ENCODE measurements at regions not wholly inside any gene's neighbourhood (a gene's known extent, or its start where the extent isn't known, plus 50 kb on each side); places are given as distances from the start of the nearest gene placed in this dataset.
A peak's percentile ranks its signal among the peaks of the same experiment; 100 is the strongest.

- Mint-ChIP-seq H3K27ac (no peak overlapping the region), H3K9me3 (no peaks in the 10 kb centered on the region), H3K36me3 (no peaks in the 10 kb centered on the region), H3K4me1 (no peaks in the 10 kb centered on the region), H3K27me3 (peaks cover 6% of the 10 kb centered on the region), H3K4me3 (no peak overlapping the region)
- no peak for ATAC-seq (ENCODE audit: low read depth)
- DNase-seq (ENCODE audit: low spot score in 2 of 2): no peak
Measured at GRCh38 chr3:156620901-156621300, 53.5 kb upstream of the TIPARP start.

DNA sequence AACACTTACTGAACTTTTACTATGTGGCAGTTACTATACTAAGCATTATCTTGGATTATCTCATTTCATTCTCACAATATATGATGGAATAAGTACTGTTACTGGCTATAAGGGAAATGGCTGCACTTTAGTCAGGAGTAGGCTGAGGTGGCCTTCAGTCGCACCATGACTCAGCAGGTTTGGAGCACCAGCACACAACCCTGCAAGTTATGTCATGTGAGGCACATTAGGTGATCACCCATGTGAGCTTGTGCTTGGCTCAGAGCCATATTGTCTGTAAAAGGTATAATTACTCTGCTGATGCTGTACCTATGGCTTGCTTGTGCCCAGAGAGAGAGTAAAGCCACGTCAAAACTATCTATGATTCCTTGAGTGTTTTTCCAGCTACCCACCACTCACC lies 54.1 kb upstream of the TIPARP start:
- ATAC-seq (ENCODE audit: low read depth): no peak
- Mint-ChIP-seq H3K4me1 (no peaks in the 10 kb centered on the region), H3K27me3 (peaks cover 6% of the 10 kb centered on the region), H3K27ac (no peak overlapping the region), H3K36me3 (no peaks in the 10 kb centered on the region), H3K4me3 (no peak overlapping the region), H3K9me3 (no peaks in the 10 kb centered on the region)
- DNase-seq (ENCODE audit: low spot score in 2 of 2): no peak

GRCh38 chr3:156619376-156619775 lies 55.0 kb upstream of the TIPARP start:
- DNase-seq (ENCODE audit: low spot score in 2 of 2): no peak

GRCh38 chr3:156617781-156618180 lies 56.6 kb upstream of the TIPARP start:
- Mint-ChIP-seq H3K4me3 (no peak overlapping the region), H3K36me3 (no peaks in the 10 kb centered on the region), H3K4me1 (peaks cover 2% of the 10 kb centered on the region), H3K27ac (no peak overlapping the region), H3K27me3 (no peaks in the 10 kb centered on the region), H3K9me3 (no peaks in the 10 kb centered on the region)
- DNase-seq (ENCODE audit: low spot score in 2 of 2): no peak
- ATAC-seq (ENCODE audit: low read depth): no peak

More at GRCh38 chr3:156619376-156619775, 55.0 kb upstream of the TIPARP start:
- ATAC-seq (ENCODE audit: low read depth): no peak
- Mint-ChIP-seq H3K4me3 (no peak overlapping the region), H3K27me3 (peaks cover 4% of the 10 kb centered on the region), H3K27ac (no peak overlapping the region), H3K36me3 (no peaks in the 10 kb centered on the region), H3K4me1 (peaks cover 2% of the 10 kb centered on the region), H3K9me3 (no peaks in the 10 kb centered on the region)

DNA sequence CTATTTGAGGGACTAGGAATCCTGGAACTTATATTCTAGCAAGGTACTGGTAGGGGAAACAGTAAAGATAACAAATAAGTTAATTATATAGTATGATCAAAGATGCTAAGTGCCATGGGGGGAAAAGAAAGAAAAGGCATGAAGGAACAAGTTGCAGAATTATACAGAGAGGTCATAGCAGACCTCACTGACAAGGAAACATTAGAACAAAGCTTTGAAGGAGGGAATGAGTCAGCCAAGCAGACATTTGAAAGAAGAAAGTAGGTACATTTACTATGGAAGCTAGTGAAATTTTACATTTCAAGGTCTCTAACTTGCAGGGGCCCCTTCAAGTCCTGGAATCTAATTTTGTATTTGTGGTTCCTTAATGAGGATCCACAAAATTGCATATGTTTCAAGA lies 57.2 kb upstream of the TIPARP start:
- DNase-seq (ENCODE audit: low spot score in 2 of 2) (no peak), ATAC-seq (ENCODE audit: low read depth) (no peak)
- Mint-ChIP-seq H3K27ac (no peak overlapping the region), H3K9me3 (no peaks in the 10 kb centered on the region), H3K36me3 (no peaks in the 10 kb centered on the region), H3K4me3 (no peak overlapping the region), H3K4me1 (peaks cover 2% of the 10 kb centered on the region), H3K27me3 (no peaks in the 10 kb centered on the region)

- ATAC-seq (ENCODE audit: low read depth): no peak
- Mint-ChIP-seq H3K36me3 (no peaks in the 10 kb centered on the region), H3K4me3 (no peak overlapping the region)
Measured at GRCh38 chr3:156615592-156616173, 58.7 kb upstream of the TIPARP start.

DNA sequence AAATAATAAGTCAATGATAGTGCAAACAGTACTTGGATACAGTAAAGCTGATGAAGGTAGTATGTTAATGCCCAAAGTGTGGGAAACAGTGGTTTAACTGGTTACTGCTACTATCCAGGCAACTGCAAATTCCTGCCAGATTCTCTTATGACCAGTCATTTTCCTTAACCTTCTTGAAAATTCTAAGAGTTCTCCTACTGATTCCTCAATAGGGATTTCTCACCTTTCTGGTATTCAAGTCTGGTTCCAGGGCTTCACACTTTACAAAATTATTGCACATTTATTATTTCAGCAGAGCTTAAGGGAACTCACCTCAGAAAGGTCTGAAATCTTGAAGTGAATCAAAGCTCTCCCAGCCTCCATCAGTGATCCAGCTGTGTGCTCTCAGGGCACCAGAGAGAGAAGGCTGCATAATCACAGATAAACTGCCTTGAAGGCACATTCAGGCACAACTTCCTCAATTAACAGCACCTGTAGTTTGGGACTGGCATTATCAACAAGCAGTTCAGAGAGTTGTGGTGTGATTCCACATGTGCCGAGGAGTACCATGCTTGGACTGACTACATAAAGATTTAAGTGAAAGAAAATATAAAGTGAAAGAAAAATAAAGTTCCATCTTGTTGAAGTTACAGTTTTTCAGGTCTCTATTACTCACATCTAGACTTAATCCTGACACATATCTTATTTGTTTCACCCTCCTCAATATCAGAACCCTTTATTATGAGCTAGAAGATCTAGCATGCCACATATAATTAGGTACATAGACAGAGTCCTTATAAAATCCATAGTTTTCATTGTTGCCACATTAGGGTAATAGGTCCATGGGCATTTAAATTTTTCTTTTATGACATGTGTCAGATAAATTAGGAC lies 59.5 kb upstream of the TIPARP start:
- DNase-seq (ENCODE audit: low spot score in 2 of 2) (no peak), ATAC-seq (ENCODE audit: low read depth) (peak; percentile 65)
- Mint-ChIP-seq H3K4me1 (peaks cover 5% of the 10 kb centered on the region), H3K4me3 (no peak overlapping the region), H3K27ac (no peak overlapping the region), H3K36me3 (no peaks in the 10 kb centered on the region), H3K9me3 (no peaks in the 10 kb centered on the region), H3K27me3 (no peaks in the 10 kb centered on the region)

More at GRCh38 chr3:156615592-156616173, 58.7 kb upstream of the TIPARP start:
- Mint-ChIP-seq H3K9me3 (no peaks in the 10 kb centered on the region), H3K27me3 (no peaks in the 10 kb centered on the region), H3K4me1 (peaks cover 5% of the 10 kb centered on the region), H3K27ac (no peak overlapping the region)
- DNase-seq (ENCODE audit: low spot score in 2 of 2): no peak

DNA sequence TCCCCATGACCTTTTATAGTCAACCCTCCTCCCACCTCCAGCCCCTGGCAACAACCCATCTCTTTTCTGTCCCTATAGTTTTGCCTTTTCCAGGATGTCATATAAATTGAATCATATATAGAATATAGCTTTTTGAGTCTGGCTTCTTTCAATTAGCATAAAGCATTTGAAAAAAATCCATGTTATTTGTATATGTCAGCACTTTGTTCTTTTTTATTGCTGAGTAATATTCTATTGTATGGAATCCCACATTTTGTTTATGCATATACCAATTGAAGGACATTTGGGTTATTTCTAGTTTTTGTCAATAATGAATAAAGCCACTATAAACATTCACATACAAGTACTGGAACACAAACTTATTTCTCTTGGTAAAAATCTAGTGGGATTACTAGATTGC lies 58.0 kb upstream of the SSR3 start:
- Mint-ChIP-seq H3K27me3 (no peaks in the 10 kb centered on the region), H3K27ac (no peak overlapping the region), H3K4me3 (no peak overlapping the region), H3K4me1 (peaks cover 5% of the 10 kb centered on the region), H3K36me3 (no peaks in the 10 kb centered on the region), H3K9me3 (no peaks in the 10 kb centered on the region)
- no peak for DNase-seq (ENCODE audit: low spot score in 2 of 2)
- no peak for ATAC-seq (ENCODE audit: low read depth)

GRCh38 chr3:156611870-156612494 lies 57.1 kb upstream of the SSR3 start:
- peaks cover 7% of the 10 kb centered on the region for H3K4me1 Mint-ChIP-seq
- H3K36me3 Mint-ChIP-seq: no peaks in the 10 kb centered on the region
- no peak for DNase-seq (ENCODE audit: low spot score in 2 of 2)
- H3K27ac Mint-ChIP-seq: no peak overlapping the region
- H3K4me3 Mint-ChIP-seq: no peak overlapping the region
- no peak for ATAC-seq (ENCODE audit: low read depth)
- peaks cover 2% of the 10 kb centered on the region for H3K27me3 Mint-ChIP-seq
- H3K9me3 Mint-ChIP-seq: no peaks in the 10 kb centered on the region

DNA sequence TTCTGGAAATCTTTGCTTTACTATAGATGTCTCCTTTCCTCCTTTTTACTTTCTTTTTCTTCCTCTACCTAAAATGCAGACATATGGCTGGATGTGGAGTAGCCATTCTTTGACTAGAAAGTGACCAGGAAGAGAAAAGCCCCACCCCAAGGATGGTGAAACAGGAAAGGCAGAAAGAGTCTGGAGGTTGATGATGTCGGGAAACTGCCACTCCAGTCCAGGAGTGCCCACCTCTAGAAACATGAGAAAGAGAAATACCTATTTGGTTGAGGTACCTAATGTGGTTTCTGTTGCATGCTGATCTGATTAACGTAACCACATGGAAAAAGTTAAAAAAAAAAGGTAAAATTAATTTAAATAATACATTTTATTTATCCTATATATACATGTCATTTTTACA lies 55.2 kb upstream of the SSR3 start:
- ATAC-seq (ENCODE audit: low read depth): no peak
- Mint-ChIP-seq H3K27me3 (peaks cover 7% of the 10 kb centered on the region), H3K4me1 (peaks cover 14% of the 10 kb centered on the region), H3K27ac (no peak overlapping the region), H3K9me3 (no peaks in the 10 kb centered on the region), H3K36me3 (no peaks in the 10 kb centered on the region), H3K4me3 (no peak overlapping the region)
- DNase-seq (ENCODE audit: low spot score in 2 of 2): no peak

GRCh38 chr3:156609546-156609945 lies 54.6 kb upstream of the SSR3 start:
- Mint-ChIP-seq H3K4me3 (no peak overlapping the region), H3K27ac (no peak overlapping the region), H3K27me3 (peaks cover 7% of the 10 kb centered on the region), H3K9me3 (no peaks in the 10 kb centered on the region), H3K4me1 (peaks cover 12% of the 10 kb centered on the region), H3K36me3 (no peaks in the 10 kb centered on the region)
- DNase-seq (ENCODE audit: low spot score in 2 of 2) (no peak), ATAC-seq (ENCODE audit: low read depth) (no peak)

- no peaks in the 10 kb centered on the region for H3K9me3 Mint-ChIP-seq
- ATAC-seq (ENCODE audit: low read depth) (no peak), DNase-seq (ENCODE audit: low spot score in 2 of 2) (no peak)
- no peaks in the 10 kb centered on the region for H3K36me3 Mint-ChIP-seq
- H3K4me3 Mint-ChIP-seq: no peak overlapping the region
- no peak overlapping the region for H3K27ac Mint-ChIP-seq
- H3K27me3 Mint-ChIP-seq: peaks cover 7% of the 10 kb centered on the region
- H3K4me1 Mint-ChIP-seq: peaks cover 12% of the 10 kb centered on the region
Measured at GRCh38 chr3:156608601-156609514, 53.9 kb upstream of the SSR3 start.

DNA sequence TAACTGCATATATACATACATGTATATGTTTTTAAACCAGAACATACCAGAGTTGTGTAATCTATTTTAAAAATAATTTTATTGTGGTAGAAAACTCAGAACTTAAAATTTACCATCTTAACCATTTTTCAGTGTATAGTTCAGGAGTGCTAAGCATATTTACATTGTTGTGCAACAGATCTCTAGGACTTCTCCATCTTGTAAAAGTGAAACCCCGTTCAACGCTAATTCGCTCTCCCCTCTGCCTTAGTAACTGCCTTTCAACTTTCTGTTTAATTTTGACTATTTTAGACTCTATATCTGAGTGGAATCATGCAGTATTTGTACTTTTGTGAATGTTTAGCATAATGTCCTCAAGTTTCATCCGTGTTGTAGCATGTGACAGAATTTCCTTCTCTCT lies 51.8 kb upstream of the SSR3 start:
- peaks cover 7% of the 10 kb centered on the region for H3K27me3 Mint-ChIP-seq

More for the DNA sequence above, 51.8 kb upstream of the SSR3 start:
- DNase-seq (ENCODE audit: low spot score in 2 of 2) (no peak), ATAC-seq (ENCODE audit: low read depth) (peak; percentile 86)
- H3K4me1 Mint-ChIP-seq: peaks cover 9% of the 10 kb centered on the region
- no peaks in the 10 kb centered on the region for H3K36me3 Mint-ChIP-seq
- H3K9me3 Mint-ChIP-seq: no peaks in the 10 kb centered on the region
- H3K27ac Mint-ChIP-seq: no peak overlapping the region
- peak overlapping the region; percentile 83 for H3K4me3 Mint-ChIP-seq
